SK-N-MC (cell line): ENCODE measurements at regions not wholly inside any gene's neighbourhood (a gene's known extent, or its start where the extent isn't known, plus 50 kb on each side); places are given as distances from the start of the nearest gene placed in this dataset.

Experiments used
- EZH2 ChIP-seq: fragments of 200-600 bp; sonication (generic); IDR thresholded peaks from one replicate; pipeline ENCODE4 v1.6.1; 2017; ENCODE audit warnings: antibody characterized with exemption
- FOXP2 ChIP-seq: optimal IDR thresholded peaks from 2 replicates; pipeline ENCODE3; 2011; ENCODE audit warnings: mild to moderate bottlenecking, moderate library complexity; ENCODE audit not compliant: insufficient read depth; ENCODE audit errors: extremely low read length, control extremely low read depth

GRCh38 chr7:21327422-21328409, 100.2 kb upstream of the SP4 start:
- TF ChIP-seq EZH2, result no peak
- no peak for TF ChIP-seq FOXP2
